ENCODE measurements at regions not wholly inside any gene's neighbourhood (a gene's known extent, or its start where the extent isn't known, plus 50 kb on each side); places are given as distances from the start of the nearest gene placed in this dataset.
A peak's percentile ranks its signal among the peaks of the same experiment; 100 is the strongest.

DNA sequence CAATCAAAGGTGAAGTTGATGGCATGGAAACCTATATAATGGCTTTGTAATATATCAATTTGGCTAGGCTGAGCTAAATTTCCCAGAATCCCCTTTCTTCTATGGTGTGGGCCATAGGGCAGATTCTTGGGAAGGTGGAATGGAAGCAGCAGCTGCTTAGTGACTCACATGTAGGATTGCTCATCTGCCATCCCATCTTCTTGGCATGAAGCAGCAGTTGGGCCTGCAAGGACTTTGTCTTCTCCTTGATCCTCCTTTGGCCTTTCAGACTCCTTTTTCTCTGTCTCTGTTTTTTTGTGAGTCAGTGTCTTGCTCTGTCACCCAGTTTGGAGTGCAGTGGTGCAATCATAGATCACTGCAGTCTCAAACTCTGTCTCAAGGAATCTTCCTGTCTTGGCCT lies 52.6 kb upstream of the CEP162 start:
- Histone ChIP-seq H3K4me3 (ENCODE audit: low read depth in 2 of 2, low read length in 1 of 2) (no peak overlapping the region), H3K4me2 (no peak overlapping the region), H3K9me2 (no peaks in the 10 kb centered on the region), H2AFZ (ENCODE audit: low read depth) (no peak overlapping the region), H3K36me3 (replicated peaks in 1 of 2; ENCODE audit: control insufficient read depth in 1 of 2, insufficient read depth in 2 of 2, low read length in 1 of 2) (no peaks in the 10 kb centered on the region), H4K20me1 (ENCODE audit: insufficient read depth) (no peaks in the 10 kb centered on the region), H3K27me3 (ENCODE audit: insufficient read depth) (no peaks in the 10 kb centered on the region), H3K9ac (no peak overlapping the region), H3K79me2 (ENCODE audit: insufficient read depth) (no peaks in the 10 kb centered on the region), H3K4me1 (ENCODE audit: control insufficient read depth in 1 of 2, insufficient read depth in 2 of 2, low read depth in 1 of 2, low read length in 1 of 2) (no peaks in the 10 kb centered on the region; a peak in 1 of 4 replicates), H3F3A (replicated peaks; ENCODE audit: insufficient read depth) (no peaks in the 10 kb centered on the region), H3K27ac (ENCODE audit: low read depth in 2 of 2, low read length in 1 of 2) (no peak overlapping the region), H3K9me3 (no peaks in the 10 kb centered on the region)
- no peak for DNase-seq
- 0 out of 2 replicates have a peak, but pooled peaks have one; percentile 6 for TF ChIP-seq FOSL2 (IDR thresholded peaks at IDR 0.05; ENCODE audit: borderline replicate concordance, low read depth)
- TF ChIP-seq JUND (IDR thresholded peaks at IDR 0.05) = no peak
- no peak for TF ChIP-seq RXRA (IDR thresholded peaks at IDR 0.05; ENCODE audit: borderline replicate concordance, low read depth)
- ChIA-PET POLR2A (no interaction called here), CTCF (interaction anchor here (1.2 kb wide), 1 partner anchor 13 kb away, joined by 3 read pairs; no protein-coding TSS in a partner anchor)

DNA sequence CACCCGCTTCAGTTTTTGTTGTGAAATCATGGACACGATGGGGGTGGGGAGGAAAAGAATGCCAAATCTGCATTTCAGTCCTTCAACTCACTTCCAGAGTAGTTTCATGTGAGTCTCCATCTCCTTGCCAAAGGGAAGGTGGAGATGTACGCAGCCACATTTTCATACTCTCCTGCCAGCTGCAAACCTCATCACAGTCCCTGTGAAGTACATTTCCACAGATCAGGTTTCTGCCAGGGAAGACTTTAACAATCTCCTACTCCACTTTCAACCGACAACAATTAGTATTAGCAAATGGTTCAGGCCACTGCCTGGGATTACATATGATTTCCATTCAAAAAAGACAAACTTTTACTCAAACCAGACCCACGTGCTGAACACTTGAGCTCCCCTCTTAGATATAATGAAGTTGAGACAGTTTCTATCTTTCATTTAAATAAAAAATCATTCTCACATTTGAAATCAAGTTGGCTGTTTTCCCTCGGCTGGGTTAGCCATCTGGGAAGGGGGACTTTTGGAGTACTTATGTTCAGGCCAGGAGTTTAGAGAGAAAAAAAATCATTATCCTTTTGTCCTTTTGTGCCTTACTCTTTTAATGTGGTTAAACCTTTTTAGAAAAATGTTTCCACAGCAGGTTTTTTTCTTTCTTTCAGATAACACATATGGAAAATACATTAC lies 51.0 kb upstream of the CEP162 start:
- Histone ChIP-seq H3K4me3 (ENCODE audit: low read depth in 2 of 2, low read length in 1 of 2) (no peak overlapping the region), H3K36me3 (replicated peaks in 1 of 2; ENCODE audit: control insufficient read depth in 1 of 2, insufficient read depth in 2 of 2, low read length in 1 of 2) (no peaks in the 10 kb centered on the region), H3K27me3 (ENCODE audit: insufficient read depth) (no peaks in the 10 kb centered on the region), H3K4me2 (no peak overlapping the region), H3K9me2 (no peaks in the 10 kb centered on the region), H2AFZ (ENCODE audit: low read depth) (no peak overlapping the region), H3K9me3 (no peaks in the 10 kb centered on the region), H4K20me1 (ENCODE audit: insufficient read depth) (no peaks in the 10 kb centered on the region), H3K9ac (no peak overlapping the region), H3K27ac (ENCODE audit: low read depth in 2 of 2, low read length in 1 of 2) (no peak overlapping the region), H3F3A (replicated peaks; ENCODE audit: insufficient read depth) (no peaks in the 10 kb centered on the region), H3K79me2 (ENCODE audit: insufficient read depth) (no peaks in the 10 kb centered on the region), H3K4me1 (ENCODE audit: control insufficient read depth in 1 of 2, insufficient read depth in 2 of 2, low read depth in 1 of 2, low read length in 1 of 2) (no peaks in the 10 kb centered on the region; a peak in 1 of 4 replicates)
- no peak for DNase-seq
- TF ChIP-seq RAD21 (IDR thresholded peaks at IDR 0.05; ENCODE audit: low read length) (no peak), CHD2 (IDR thresholded peaks at IDR 0.05; ENCODE audit: low read length, partially characterized antibody) (no peak), USF2 (IDR thresholded peaks at IDR 0.05; ENCODE audit: borderline replicate concordance, low read depth, low read length) (no peak), EZH2phosphoT487 (IDR thresholded peaks at IDR 0.05; ENCODE audit: borderline replicate concordance, low read depth) (no peak), RCOR1 (IDR thresholded peaks at IDR 0.05; ENCODE audit: low read length) (no peak), TCF12 (IDR thresholded peaks at IDR 0.05) (no peak), SMC3 (IDR thresholded peaks at IDR 0.05; ENCODE audit: low read depth, low read length) (no peak), NRF1 (IDR thresholded peaks at IDR 0.05; ENCODE audit: low read depth, low read length) (no peak), FOXJ3 (CRISPR knock-in tag; IDR thresholded peaks at IDR 0.05) (no peak), NFIC (IDR thresholded peaks at IDR 0.05; ENCODE audit: borderline replicate concordance) (no peak), POLR2AphosphoS5 (IDR thresholded peaks at IDR 0.05; ENCODE audit: low read depth, low read length) (no peak)
- TF ChIP-seq, protein P1, sequence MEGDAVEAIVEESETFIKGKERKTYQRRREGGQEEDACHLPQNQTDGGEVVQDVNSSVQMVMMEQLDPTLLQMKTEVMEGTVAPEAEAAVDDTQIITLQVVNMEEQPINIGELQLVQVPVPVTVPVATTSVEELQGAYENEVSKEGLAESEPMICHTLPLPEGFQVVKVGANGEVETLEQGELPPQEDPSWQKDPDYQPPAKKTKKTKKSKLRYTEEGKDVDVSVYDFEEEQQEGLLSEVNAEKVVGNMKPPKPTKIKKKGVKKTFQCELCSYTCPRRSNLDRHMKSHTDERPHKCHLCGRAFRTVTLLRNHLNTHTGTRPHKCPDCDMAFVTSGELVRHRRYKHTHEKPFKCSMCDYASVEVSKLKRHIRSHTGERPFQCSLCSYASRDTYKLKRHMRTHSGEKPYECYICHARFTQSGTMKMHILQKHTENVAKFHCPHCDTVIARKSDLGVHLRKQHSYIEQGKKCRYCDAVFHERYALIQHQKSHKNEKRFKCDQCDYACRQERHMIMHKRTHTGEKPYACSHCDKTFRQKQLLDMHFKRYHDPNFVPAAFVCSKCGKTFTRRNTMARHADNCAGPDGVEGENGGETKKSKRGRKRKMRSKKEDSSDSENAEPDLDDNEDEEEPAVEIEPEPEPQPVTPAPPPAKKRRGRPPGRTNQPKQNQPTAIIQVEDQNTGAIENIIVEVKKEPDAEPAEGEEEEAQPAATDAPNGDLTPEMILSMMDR (IDR thresholded peaks at IDR 0.05) = no peak
- 48% methylated on average over 6 of the region's 6 CpGs for WGBS (ENCODE audit: low lambda C conversion rate)
- POLR2A ChIA-PET = no interaction called here
- CTCF ChIA-PET = interaction anchor here (0.6 kb wide), 1 partner anchor 51 kb away, joined by 3 read pairs; the partner anchor contains the start of gene CEP162
